ENCODE measurements at regions not wholly inside any gene's neighbourhood (a gene's known extent, or its start where the extent isn't known, plus 50 kb on each side); places are given as distances from the start of the nearest gene placed in this dataset.

DNA sequence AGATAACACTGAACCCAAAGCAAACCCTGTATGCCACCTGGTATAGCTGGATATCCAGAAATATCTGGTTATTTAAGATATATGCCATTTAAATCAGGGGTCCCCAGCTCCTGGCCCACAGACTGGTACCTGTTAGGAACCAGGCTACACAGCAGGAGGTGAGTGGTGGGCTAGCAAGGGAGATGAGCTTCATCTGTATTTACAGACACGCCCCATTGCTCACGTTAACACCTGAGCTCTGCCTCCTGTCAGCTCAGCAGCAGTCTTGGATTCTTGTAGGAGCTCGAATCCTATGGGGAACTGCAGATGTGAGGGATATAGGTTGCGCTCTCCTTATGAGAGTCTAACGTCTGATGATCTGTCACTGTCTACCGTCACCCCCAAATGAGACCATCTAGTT, 646.6 kb downstream of the TLE4 start:
- TF ChIP-seq, protein P1, sequence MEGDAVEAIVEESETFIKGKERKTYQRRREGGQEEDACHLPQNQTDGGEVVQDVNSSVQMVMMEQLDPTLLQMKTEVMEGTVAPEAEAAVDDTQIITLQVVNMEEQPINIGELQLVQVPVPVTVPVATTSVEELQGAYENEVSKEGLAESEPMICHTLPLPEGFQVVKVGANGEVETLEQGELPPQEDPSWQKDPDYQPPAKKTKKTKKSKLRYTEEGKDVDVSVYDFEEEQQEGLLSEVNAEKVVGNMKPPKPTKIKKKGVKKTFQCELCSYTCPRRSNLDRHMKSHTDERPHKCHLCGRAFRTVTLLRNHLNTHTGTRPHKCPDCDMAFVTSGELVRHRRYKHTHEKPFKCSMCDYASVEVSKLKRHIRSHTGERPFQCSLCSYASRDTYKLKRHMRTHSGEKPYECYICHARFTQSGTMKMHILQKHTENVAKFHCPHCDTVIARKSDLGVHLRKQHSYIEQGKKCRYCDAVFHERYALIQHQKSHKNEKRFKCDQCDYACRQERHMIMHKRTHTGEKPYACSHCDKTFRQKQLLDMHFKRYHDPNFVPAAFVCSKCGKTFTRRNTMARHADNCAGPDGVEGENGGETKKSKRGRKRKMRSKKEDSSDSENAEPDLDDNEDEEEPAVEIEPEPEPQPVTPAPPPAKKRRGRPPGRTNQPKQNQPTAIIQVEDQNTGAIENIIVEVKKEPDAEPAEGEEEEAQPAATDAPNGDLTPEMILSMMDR (IDR thresholded peaks at IDR 0.05) = no peak
- TF ChIP-seq TCF7L2 (IDR thresholded peaks at IDR 0.05; ENCODE audit: low read depth, low read length) = no peak

All from Panc1 (cell line).